ENCODE measurements at regions not wholly inside any gene's neighbourhood (a gene's known extent, or its start where the extent isn't known, plus 50 kb on each side); places are given as distances from the start of the nearest gene placed in this dataset.

- Histone ChIP-seq H3K4me1 (ENCODE audit: control insufficient read depth, extremely low read depth, insufficient read depth, low read length) (no peaks in the 10 kb centered on the region), H3K4me2 (ENCODE audit: extremely low read depth, insufficient read depth, low read length) (no peak overlapping the region), H3K27me3 (ENCODE audit: control insufficient read depth, insufficient read depth, low read length) (no peaks in the 10 kb centered on the region), H4K20me1 (ENCODE audit: control insufficient read depth, extremely low read depth, insufficient read depth, low read length) (no peaks in the 10 kb centered on the region), H3K4me3 (replicated peaks in 1 of 4; ENCODE audit: control extremely low read depth in 1 of 4, insufficient read depth in 1 of 4, low read depth in 3 of 4, low read length in 4 of 4) (no peak overlapping the region), H3K79me2 (ENCODE audit: control insufficient read depth, insufficient read depth, low read length) (no peaks in the 10 kb centered on the region), H3K9ac (ENCODE audit: insufficient read depth, low read length) (no peak overlapping the region), H3K36me3 (ENCODE audit: control insufficient read depth, insufficient read depth, low read length) (no peaks in the 10 kb centered on the region), H3K27ac (ENCODE audit: insufficient read depth, low read length) (no peak overlapping the region), H2AFZ (ENCODE audit: low read length) (no peak overlapping the region), H3K9me3 (ENCODE audit: control insufficient read depth, insufficient read depth, low read depth, low read length) (no peaks in the 10 kb centered on the region)
- no peak for DNase-seq (ENCODE audit: low read depth in 2 of 2)
- no peak for TF ChIP-seq EZH2 (IDR thresholded peaks at IDR 0.05; ENCODE audit: low read length, missing control alignments)
- no peak for TF ChIP-seq CTCF (conservative IDR thresholded peaks at IDR 0.05 in 1 of 2, IDR thresholded peaks at IDR 0.05 in 1 of 2; ENCODE audit: low read depth in 1 of 2, low read length in 2 of 2)
These were observed 79.5 kb downstream of the KCTD15 start for GRCh38 chr19:33876192-33876591.

- TF ChIP-seq EZH2 (IDR thresholded peaks at IDR 0.05; ENCODE audit: low read length, missing control alignments) (no peak), CTCF (conservative IDR thresholded peaks at IDR 0.05 in 1 of 2, IDR thresholded peaks at IDR 0.05 in 1 of 2; ENCODE audit: low read depth in 1 of 2, low read length in 2 of 2) (no peak)
These were observed 81.4 kb downstream of the KCTD15 start for GRCh38 chr19:33878030-33878544.

GRCh38 chr19:33878910-33879810 is 82.5 kb downstream of the KCTD15 start:
- H3K79me2 ChIP-seq (ENCODE audit: control insufficient read depth, insufficient read depth, low read length): no peaks in the 10 kb centered on the region
- no peaks in the 10 kb centered on the region for H3K27me3 ChIP-seq (ENCODE audit: control insufficient read depth, insufficient read depth, low read length)
- H3K4me1 ChIP-seq (ENCODE audit: control insufficient read depth, extremely low read depth, insufficient read depth, low read length): no peaks in the 10 kb centered on the region
- H3K36me3 ChIP-seq (ENCODE audit: control insufficient read depth, insufficient read depth, low read length): no peaks in the 10 kb centered on the region
- H3K9me3 ChIP-seq (ENCODE audit: control insufficient read depth, insufficient read depth, low read depth, low read length): no peaks in the 10 kb centered on the region
- H4K20me1 ChIP-seq (ENCODE audit: control insufficient read depth, extremely low read depth, insufficient read depth, low read length): no peaks in the 10 kb centered on the region
- TF ChIP-seq EZH2 (IDR thresholded peaks at IDR 0.05; ENCODE audit: low read length, missing control alignments): no peak
- no peak for TF ChIP-seq CTCF (conservative IDR thresholded peaks at IDR 0.05 in 1 of 2, IDR thresholded peaks at IDR 0.05 in 1 of 2; ENCODE audit: low read depth in 1 of 2, low read length in 2 of 2)
- no peak overlapping the region for H2AFZ ChIP-seq (ENCODE audit: low read length)
- H3K4me2 ChIP-seq (ENCODE audit: extremely low read depth, insufficient read depth, low read length): no peak overlapping the region
- DNase-seq (ENCODE audit: low read depth in 2 of 2): no peak
- H3K27ac ChIP-seq (ENCODE audit: insufficient read depth, low read length): no peak overlapping the region
- H3K9ac ChIP-seq (ENCODE audit: insufficient read depth, low read length): no peak overlapping the region
- H3K4me3 ChIP-seq (replicated peaks in 1 of 4; ENCODE audit: control extremely low read depth in 1 of 4, insufficient read depth in 1 of 4, low read depth in 3 of 4, low read length in 4 of 4): no peak overlapping the region

More at GRCh38 chr19:33878030-33878544, 81.4 kb downstream of the KCTD15 start:
- no peaks in the 10 kb centered on the region for H3K9me3 ChIP-seq (ENCODE audit: control insufficient read depth, insufficient read depth, low read depth, low read length)
- H3K9ac ChIP-seq (ENCODE audit: insufficient read depth, low read length): no peak overlapping the region
- H3K4me2 ChIP-seq (ENCODE audit: extremely low read depth, insufficient read depth, low read length): no peak overlapping the region
- no peak overlapping the region for H2AFZ ChIP-seq (ENCODE audit: low read length)
- no peak for DNase-seq (ENCODE audit: low read depth in 2 of 2)
- no peak overlapping the region for H3K4me3 ChIP-seq (replicated peaks in 1 of 4; ENCODE audit: control extremely low read depth in 1 of 4, insufficient read depth in 1 of 4, low read depth in 3 of 4, low read length in 4 of 4)
- no peaks in the 10 kb centered on the region for H3K4me1 ChIP-seq (ENCODE audit: control insufficient read depth, extremely low read depth, insufficient read depth, low read length)
- no peaks in the 10 kb centered on the region for H3K79me2 ChIP-seq (ENCODE audit: control insufficient read depth, insufficient read depth, low read length)
- no peaks in the 10 kb centered on the region for H3K27me3 ChIP-seq (ENCODE audit: control insufficient read depth, insufficient read depth, low read length)
- no peak overlapping the region for H3K27ac ChIP-seq (ENCODE audit: insufficient read depth, low read length)
- H4K20me1 ChIP-seq (ENCODE audit: control insufficient read depth, extremely low read depth, insufficient read depth, low read length): no peaks in the 10 kb centered on the region
- no peaks in the 10 kb centered on the region for H3K36me3 ChIP-seq (ENCODE audit: control insufficient read depth, insufficient read depth, low read length)

Measured in fibroblast of lung (primary cell).